ENCODE measurements at regions not wholly inside any gene's neighbourhood (a gene's known extent, or its start where the extent isn't known, plus 50 kb on each side); places are given as distances from the start of the nearest gene placed in this dataset.
"Not testable (repeated sequence)": the region's sequence is repeated elsewhere in the genome, so short reads cannot be mapped to it uniquely, and the experiment has no call there.

DNA sequence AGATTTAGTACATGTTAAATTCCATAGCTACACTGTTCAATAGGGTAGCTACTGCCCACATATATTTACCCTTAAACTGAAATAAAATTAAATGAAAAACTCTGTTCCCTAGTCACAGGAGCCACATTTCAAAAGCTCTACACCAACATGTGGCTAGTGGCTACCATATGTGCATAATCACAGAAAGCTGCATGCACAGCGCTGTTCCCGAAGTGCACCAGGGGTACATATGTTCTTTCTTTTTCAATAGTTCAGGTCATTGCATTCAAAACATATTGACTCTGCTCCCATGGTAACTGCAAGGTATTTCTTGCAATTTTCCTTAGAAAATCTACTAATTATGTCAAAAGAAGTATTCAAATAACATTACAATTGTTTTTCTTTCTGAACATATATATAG lies 591.2 kb downstream of the PDHA2 start:
- DNase-seq (ENCODE audit: low spot score) = no peak

DNA sequence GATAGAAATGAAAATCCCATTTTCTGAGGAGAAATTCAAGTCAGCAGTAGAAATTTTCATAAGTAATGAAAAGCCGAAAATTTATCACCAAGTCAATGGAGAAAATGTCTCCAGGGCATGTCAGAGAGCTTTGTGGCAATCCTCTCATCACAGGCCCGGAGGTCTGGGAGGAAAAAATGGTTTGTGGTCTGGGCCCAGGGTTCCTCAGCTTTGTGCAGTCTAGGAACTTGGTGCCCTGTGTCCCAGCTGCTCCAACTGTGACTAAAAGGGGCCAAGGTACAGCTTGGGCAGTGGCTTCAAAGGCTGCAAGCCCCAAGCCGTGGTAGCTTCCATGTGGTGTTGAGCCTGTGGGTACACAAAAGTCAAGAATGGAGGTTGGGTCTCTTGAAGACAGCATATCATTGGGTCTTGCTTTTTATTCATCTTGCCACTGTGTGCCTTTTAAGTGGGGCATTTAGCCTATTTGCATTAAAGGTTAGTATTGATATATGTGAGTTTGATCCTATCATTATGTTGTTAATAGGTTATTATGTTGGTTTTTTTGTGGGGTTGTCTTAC lies 608.5 kb downstream of the PDHA2 start:
- no peak for DNase-seq (ENCODE audit: low spot score)

DNA sequence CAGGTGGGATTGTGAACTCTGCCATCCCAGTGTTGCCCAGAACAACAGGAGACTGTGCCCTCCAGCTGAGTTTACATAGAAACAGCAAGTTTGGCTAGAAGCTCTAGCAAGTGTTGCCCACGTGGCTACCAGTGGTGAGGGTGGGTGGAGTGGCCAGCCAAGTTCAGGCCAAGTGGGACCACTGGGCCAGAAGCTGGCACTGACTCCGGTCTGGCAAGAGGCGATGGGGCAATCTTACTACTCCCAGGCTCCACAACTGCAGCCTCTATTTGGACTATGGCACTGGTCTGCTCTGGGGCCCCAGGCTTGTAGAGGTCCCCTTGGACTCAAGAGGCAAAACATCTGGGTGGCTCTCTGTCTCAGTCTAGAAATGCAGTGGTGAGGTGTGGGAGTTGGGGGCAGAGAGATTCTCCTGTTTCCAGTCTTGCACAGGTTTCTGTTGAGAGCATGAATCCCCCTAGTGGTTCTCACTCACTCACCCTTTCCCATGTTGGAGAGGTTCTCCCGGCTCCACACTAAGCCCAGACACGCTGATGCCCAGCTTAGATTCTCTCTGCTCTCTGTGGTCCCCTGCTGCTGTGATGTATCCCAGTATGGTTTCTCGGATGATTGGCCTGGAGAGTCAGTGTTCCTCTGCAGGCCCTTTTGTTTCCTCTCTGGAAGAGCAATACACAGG lies 615.3 kb downstream of the PDHA2 start:
- DNase-seq (ENCODE audit: low spot score) = no peak

DNA sequence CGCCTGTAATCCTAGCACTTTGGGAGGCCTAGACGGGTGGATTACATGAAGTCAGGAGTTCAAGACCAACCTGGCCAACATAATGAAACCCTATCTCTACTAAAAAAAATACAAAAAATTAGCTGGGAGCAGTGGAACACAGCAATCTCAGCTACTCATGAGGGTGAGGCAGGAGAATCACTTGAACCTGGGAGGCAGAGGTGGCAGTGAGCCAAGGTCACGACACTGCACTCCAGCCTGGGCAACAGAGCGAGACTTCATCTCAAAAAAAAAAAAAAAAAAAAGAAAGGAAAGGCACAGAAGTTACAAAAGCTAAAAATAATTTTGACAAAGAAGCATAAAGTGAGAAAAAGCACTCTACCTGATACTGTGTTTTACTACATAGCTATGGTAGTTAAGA lies 618.1 kb downstream of the PDHA2 start:
- not testable (repeated sequence) for DNase-seq (ENCODE audit: low spot score)

DNA sequence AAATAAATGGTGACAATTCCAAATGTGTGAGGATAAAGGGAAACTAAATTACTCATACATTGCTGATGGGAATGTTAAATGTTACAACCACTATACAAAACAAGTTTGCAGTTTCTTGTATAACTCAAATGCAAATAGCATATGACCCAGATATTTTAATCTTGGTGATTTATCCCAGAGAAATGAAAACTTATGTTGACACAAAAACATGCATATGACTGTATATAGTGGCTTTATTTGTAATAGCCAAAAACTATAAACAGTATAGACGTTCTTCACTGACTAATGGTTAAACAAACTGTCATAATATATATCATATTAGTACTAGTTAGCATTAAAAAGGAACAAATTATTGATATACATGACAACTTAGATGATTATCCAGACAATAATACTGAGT lies 619.2 kb downstream of the PDHA2 start:
- no peak for DNase-seq (ENCODE audit: low spot score)

DNA sequence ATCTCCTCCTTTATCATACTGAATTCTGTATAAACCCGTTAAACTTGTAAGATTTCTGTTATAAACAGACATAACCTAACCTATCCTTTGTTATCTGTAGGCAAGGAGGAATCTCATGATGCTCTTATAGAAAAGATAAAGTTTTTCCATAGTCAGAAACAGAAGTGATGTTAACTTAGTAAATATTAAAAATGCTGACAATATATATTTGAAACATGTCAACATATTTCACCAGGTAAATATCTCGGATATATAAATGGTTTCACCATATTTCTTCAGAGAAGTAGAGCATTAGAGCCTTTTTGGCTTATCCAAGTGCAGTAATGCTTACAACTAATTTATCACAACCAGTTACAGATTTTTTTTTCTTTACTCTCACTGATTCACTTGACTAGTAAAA lies 625.9 kb downstream of the PDHA2 start:
- DNase-seq (ENCODE audit: low spot score) = no peak

DNA sequence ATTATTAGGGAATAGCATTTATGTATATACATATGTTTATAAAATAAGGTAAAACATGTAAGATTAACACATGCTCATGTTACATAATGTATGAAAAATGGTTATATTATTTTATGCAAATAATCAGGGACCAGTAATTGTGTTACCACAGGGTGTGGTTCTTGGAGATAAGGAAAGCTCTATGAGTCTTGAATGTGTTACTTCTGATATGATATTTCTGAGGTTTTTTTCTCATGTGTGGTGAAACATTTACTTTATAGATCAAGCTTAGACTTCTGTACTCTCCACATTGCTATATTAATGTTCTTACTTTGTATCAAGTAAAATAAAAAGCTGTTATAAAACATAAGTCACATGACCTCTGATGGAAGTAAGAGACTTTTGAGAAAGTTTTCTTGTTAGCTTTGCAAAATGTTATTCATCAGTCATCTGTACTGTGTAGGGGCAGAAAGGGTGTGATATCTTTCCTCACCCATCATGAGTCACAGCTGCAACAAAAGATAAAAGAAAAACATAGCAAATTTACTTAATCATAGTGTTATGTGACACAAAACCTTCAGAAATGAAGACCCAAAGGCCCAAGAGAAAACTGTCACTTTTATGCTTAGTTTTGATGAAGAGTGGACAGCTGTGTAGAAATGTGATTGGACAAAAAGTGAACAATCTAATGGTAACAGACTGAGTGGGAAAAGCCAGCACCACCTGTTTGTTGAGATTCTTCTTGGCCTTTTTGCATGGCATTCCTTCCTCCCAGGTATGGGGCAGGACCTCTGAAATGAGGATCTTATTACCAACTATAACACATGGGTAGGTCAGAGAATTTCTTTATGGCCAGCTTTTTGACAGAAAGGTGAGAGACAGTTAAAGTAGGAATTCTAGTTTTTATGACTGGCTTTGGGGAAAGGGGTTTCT lies 632.3 kb downstream of the PDHA2 start:
- DNase-seq (ENCODE audit: low spot score) = no peak

DNA sequence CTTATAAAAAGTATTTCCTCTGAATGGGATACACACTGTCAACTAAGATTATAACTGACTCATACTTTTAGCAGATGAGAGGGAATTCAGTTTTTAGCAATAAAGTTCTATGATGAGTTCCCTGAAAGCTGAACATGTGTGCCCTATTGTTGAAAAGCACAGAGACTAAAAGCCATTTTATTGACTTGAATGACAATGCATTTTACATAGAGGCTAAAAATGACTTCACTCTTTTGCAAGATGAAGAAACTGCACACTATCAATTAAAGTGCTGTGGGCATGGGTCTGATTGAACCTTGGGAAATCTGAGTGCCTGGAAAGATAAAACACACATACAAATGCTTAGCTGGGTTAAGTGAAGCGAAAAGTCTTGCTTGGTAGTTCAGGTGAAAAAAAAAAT lies 633.4 kb downstream of the PDHA2 start:
- DNase-seq (ENCODE audit: low spot score) = no peak

DNA sequence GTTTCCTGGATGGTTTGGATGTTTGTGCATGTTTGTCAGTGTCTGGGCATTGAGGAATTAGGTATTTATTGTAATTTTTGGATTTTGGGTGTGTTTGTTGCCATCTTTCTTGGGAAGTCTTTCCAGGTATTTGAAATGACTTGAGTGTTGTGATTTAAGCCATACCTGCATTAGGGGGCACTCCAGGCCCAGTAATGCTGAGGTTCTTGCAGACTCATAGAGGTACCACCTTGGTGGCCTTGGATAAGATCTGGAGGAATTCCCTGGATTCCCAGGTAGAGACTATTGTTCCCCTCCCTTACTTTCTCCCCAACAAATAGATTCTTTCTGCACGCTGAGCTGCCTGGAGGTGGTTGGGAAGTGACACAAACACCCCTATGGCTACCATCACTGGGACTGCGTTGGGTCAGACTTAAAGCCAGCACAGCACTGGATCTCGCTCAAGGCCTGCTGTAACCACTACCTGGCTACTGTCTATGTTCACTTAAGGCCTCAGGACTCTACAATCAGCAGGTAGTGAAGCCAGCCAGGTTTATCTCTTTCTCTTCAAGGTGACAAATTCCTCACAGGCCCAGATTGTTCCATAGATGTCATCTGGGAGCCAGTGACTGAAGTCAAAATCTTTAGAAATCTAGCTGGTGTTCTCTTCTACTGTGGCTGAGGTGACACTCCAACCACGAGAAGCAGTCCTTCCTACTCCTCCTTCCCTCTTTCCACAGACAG lies 643.6 kb downstream of the PDHA2 start:
- no peak for DNase-seq (ENCODE audit: low spot score)

DNA sequence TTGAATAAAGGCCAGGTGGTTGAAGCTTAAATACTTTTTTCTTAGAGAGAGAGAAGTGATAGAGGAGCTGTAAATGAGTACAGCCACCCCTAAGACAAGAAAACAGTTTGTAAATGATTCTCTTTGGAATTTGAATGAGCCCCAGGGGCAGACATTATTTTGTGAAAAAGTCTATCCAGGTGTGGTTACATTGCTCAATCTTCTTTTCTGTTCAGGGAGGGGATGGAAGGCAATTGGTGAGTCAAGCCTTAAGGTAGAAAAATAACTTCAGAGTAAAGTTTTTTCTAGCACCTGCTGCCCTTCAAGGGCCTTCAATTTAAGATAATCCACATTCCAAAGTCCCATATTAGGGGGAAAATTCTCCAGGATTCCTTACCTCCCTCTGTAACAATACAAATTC lies 646.7 kb downstream of the PDHA2 start:
- DNase-seq (ENCODE audit: low spot score) = no peak

DNA sequence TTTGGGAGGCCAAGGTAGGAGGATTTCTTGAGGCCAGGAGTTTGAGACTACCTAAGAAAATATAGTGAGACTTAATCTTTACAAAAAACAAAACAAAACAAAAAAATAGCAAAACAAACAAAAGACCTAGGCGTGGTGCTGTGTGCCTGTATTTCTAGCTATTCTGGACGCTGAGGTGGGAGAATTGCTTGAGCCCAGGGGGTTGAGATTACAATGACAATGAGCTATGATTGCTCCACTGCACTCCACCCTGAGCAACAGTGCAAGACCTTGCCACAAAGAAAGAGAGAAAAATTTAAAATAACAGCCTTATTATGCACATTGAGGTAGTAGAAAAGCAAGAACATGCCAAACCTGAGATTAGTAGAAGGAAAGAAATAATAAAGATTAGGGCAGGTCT lies 657.7 kb downstream of the PDHA2 start:
- no peak for DNase-seq (ENCODE audit: low spot score)

DNA sequence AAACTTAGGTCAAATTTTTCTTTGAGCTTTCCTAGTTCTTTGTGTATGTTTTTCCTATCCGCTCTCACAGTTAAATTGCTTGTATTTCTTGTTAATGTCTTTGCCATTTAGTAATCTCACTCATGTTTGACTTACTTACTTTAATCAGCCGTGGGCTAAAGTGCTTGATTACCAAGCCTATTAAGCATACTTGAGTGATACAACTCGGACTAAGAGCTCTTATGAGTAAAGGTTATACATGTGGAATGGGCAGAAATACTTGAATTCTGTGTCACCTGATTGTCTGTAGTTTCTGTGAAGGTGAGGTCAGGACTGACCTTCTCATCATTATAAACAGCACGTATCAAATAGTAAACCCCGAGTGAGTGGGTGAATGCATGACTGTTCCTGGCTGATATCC lies 664.5 kb downstream of the PDHA2 start:
- DNase-seq (ENCODE audit: low spot score) = no peak

DNA sequence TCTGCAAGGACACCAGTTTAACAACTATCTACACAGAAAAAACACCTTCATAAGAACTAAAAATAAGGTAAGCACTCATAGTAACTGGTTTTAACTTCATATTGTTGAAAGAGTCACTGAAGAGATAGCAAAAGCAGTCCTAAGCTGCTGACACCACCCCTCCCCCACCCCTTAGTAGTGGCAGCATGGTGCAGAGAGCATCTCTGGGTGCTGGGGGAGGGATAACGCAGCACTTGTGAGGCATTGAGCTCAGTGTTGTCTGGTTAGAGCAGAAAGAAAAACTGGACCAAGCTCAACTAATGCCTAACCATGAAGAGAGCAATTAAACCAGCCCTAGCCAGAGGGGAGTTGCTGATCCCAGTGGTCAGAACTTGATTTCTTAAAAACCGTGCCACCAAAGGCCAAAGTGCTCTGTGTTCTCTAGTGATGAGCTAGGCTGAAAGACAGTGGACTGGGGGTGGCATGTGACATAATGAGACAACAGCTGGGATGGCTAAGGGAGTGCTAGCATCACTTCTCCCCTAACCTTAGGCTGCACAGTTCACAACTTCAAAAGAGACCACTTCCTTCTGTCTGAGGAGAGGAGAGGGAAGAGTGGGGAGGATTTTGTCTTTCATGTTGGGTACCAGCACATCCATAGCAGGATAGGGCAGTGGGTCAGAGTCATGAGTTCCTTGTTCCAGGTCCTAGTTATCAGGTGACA lies 669.3 kb downstream of the PDHA2 start:
- DNase-seq (ENCODE audit: low spot score) = no peak

DNA sequence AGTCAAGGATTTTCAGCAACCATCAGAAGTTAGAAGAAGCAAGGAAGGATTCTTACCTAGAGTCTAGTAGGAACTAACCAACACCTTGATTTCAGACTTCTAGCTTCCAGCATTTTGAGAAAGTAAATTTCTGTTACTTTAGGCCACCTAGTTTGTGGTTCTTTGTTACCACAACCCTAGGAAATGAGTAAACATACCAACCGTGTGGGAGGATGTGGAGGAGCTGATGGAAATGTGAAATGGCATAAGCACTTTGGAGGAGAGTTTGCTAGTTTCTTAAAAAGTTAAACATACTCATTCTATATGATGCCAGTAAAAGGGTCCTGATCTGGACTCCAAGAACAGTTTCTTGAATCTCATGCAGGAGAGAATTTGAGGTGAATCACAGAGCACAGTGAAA lies 679.4 kb downstream of the PDHA2 start:
- no peak for DNase-seq (ENCODE audit: low spot score)

DNA sequence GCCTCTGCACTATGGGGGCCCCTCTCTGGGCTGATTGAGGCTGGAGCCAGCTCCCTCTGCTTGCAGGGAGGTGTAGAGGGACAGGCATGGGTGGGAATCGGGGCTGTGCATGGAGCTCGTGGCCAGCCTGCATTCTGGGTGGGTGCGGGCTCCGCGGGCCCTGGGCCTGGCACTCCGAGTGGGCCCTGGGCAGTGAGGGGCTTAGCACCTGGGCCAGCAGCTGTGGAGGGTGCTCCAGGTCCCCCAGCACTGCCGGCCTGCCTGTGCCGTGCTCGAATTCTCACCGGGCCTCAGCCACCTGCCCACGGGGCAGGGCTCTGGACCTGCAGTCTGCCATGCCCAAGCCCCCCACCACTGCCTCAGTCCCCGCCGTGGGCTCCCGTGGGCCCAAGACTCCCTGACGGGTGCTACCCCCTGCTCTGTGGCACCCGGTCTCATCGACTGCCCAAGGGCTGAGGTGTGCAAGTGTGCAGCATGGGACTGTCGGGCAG lies 681.2 kb downstream of the PDHA2 start:
- DNase-seq (ENCODE audit: low spot score) = no peak

DNA sequence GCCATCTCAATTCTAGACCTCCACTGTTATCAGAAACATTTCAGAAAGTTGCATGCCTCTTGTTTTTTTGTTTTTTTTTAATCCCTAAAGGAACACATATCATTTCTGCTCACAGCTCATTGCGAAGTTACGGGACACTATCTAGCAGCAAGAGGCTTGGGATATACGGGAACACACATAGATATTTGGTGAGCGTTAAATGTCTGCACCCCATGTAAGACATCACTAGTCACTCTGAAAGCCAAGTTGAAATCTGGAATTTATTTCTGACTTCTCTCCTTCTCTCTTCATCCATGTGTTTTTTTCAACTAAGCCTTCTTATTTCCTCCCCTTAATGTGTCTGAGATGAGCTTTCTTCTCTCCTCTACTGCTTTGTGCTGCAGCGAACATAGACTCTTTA lies 683.7 kb downstream of the PDHA2 start:
- DNase-seq (ENCODE audit: low spot score) = no peak

DNA sequence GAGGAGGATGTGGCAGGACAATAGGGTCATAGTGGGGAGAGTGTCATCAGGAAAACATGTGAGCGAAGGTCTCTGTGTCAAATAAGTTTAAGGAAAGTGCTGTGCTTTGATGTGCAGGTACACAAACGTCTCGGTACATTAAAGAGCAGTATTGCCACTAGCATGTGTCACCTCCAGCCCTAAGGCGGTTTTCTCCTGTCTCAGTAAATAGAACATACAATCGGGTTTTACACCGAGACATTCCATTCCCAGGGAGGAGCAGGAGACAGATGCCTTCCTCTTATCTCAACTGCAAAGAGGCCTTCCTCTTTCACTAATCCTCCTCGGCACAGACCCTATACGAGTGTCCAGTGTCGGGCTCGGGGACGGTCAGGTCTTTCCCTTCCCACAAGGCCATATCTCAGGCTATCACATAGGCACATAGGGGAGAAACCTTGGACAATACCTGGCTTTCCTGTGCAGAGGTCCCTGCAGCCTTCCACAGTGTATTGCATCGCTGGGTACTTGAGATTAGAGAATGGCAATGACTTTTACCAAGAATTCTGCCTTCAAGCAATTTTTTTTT lies 684.5 kb downstream of the PDHA2 start:
- DNase-seq (ENCODE audit: low spot score) = no peak

DNA sequence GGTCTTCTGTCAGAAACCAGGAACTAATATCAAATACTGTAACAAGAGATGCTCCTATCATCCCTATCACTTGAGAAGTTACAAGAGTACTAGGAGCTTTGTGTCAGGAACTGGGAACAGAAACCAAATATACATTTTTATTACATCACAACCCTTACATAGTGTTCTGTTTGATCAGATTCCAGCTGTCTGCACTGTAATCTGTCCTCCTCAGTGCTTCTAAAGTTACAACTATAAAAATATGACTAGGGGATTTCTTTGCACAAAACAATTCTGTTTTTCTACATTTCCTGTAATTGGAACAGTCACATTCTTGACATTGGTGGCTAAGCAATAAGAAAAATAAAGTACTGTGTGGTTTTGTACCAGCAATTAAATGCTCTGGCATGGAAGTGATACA lies 686.0 kb downstream of the PDHA2 start:
- DNase-seq (ENCODE audit: low spot score) = no peak

DNA sequence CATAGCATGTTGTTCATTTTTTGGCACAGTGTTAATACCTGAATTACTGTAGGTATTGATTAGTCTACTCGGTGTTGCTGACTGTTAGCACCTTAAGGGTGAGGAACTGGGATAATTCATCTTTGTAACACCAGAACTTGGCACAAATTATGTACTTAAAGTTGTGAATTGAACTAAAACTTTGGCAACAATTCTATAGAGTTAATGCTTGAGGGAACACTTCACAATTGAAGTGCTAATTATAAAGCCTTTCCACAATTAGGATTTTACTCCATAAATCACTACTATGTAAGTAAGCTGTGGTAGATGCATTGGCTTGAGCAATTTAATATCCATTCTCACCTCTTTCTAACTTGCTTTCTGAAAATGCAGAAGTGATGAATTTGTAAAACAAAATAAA lies 686.7 kb downstream of the PDHA2 start:
- no peak for DNase-seq (ENCODE audit: low spot score)

DNA sequence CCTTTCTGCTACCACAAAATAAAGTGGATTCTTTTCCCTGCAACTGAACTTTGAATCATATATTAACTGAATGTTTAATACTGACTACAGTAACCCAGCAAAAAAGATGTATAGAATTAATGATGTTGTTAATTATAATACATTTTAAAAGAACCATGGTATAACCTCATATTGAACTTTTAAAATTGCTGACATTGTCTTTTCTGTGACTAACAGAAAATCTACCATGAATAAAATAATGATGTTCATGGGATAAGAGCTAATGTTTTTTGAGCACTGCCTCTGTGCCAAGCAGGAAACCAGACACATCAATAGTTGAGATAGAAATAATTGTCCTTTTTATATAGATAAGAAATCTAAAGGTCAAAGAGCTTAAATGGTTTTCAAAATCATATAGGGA lies 691.9 kb downstream of the PDHA2 start:
- DNase-seq (ENCODE audit: low spot score) = no peak

DNA sequence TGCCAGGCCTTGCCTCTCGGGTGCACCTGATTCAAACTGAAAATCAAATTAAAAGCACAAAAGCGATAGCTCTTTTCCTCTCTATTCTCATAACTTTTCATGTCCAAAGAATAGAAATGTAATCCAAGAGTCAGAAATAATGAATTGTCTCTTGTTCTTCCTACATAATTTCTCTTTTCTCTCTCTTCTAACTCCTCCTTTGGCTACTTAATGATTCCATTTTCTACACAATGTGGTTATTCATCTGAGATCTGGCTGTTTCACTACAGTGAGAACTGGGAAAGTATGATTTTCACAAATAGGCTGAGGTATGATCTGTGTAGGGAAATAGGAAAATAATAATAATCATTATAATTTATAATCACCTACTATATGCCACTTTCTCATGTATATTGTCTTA lies 703.5 kb downstream of the PDHA2 start:
- peak; percentile 69 for DNase-seq (ENCODE audit: low spot score)

DNA sequence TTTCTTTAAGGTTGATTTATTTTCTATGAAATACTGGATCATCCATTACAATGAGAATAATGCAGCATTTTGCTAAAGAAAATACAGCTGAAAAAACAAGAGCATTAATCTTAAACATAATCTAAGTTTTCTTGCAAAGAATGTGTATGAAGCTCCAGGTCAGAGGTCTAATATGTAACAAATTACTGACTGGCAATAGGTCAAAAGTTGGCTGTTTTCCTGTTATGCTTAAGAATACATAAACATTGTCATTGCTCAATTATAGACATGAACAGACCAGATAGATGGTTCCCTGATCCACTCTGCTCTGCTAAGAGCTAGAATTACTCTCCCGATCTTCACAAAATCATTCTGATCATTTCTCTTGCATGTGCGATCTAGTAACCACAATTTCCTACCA lies 718.6 kb downstream of the PDHA2 start:
- no peak for DNase-seq (ENCODE audit: low spot score)
